Stimulated activated CD8-positive, alpha-beta memory T cell treated with anti-CD3 and anti-CD28 coated beads, Interleukin-15, amount 100 ng/mL, for 4 hours (primary cell): ENCODE measurements at regions not wholly inside any gene's neighbourhood (a gene's known extent, or its start where the extent isn't known, plus 50 kb on each side); places are given as distances from the start of the nearest gene placed in this dataset.
"Not testable (repeated sequence)": the region's sequence is repeated elsewhere in the genome, so short reads cannot be mapped to it uniquely, and the experiment has no call there.

ENCODE experiments used
- DNase-seq, 2 donors: peaks; one replicate each; pipeline ENCODE4 v3.0.0-alpha.2; 2020; ENCODE audit warnings: low read depth in 2 of 2

- DNase-seq: no peak
Observed at GRCh38 chr7:68733219-68734153, 864.8 kb upstream of the AUTS2 start.

GRCh38 chr7:68734431-68734830 lies 863.8 kb upstream of the AUTS2 start:
- DNase-seq: no peak

- no peak for DNase-seq
Observed at GRCh38 chr7:68739306-68739705, 859.0 kb upstream of the AUTS2 start.

GRCh38 chr7:68744036-68744435 lies 854.2 kb upstream of the AUTS2 start:
- no peak for DNase-seq

GRCh38 chr7:68748934-68749900 lies 849.1 kb upstream of the AUTS2 start:
- DNase-seq: no peak

GRCh38 chr7:68752485-68753178 lies 845.6 kb upstream of the AUTS2 start:
- no peak for DNase-seq

- no peak for DNase-seq
Observed at GRCh38 chr7:68754414-68754813, 843.9 kb upstream of the AUTS2 start.

GRCh38 chr7:68756986-68757495 lies 841.2 kb upstream of the AUTS2 start:
- DNase-seq: no peak

GRCh38 chr7:68760556-68760955 lies 837.7 kb upstream of the AUTS2 start:
- DNase-seq: no peak

- DNase-seq: no peak
Observed at GRCh38 chr7:68767462-68767861, 830.8 kb upstream of the AUTS2 start.

- DNase-seq: no peak
Observed at GRCh38 chr7:68770649-68771048, 827.6 kb upstream of the AUTS2 start.

GRCh38 chr7:68776326-68776725 lies 821.9 kb upstream of the AUTS2 start:
- DNase-seq: no peak

GRCh38 chr7:68783684-68784083 lies 814.6 kb upstream of the AUTS2 start:
- no peak for DNase-seq

GRCh38 chr7:68785036-68785435 lies 813.2 kb upstream of the AUTS2 start:
- DNase-seq: no peak

- no peak for DNase-seq
Observed at GRCh38 chr7:68787566-68787965, 810.7 kb upstream of the AUTS2 start.

- DNase-seq: not testable (repeated sequence)
Observed at GRCh38 chr7:68788529-68788928, 809.7 kb upstream of the AUTS2 start.

GRCh38 chr7:68789597-68789996 lies 808.7 kb upstream of the AUTS2 start:
- DNase-seq: no peak

- DNase-seq: no peak
Observed at GRCh38 chr7:68792351-68792750, 805.9 kb upstream of the AUTS2 start.

- no peak for DNase-seq
Observed at GRCh38 chr7:68793513-68793912, 804.8 kb upstream of the AUTS2 start.

- DNase-seq: no peak
Observed at GRCh38 chr7:68800316-68800715, 798.0 kb upstream of the AUTS2 start.

GRCh38 chr7:68805159-68805558 lies 793.1 kb upstream of the AUTS2 start:
- DNase-seq: no peak

- DNase-seq: no peak
Observed at GRCh38 chr7:68807666-68808065, 790.6 kb upstream of the AUTS2 start.
